ENCODE measurements at regions not wholly inside any gene's neighbourhood (a gene's known extent, or its start where the extent isn't known, plus 50 kb on each side); places are given as distances from the start of the nearest gene placed in this dataset.

DNA sequence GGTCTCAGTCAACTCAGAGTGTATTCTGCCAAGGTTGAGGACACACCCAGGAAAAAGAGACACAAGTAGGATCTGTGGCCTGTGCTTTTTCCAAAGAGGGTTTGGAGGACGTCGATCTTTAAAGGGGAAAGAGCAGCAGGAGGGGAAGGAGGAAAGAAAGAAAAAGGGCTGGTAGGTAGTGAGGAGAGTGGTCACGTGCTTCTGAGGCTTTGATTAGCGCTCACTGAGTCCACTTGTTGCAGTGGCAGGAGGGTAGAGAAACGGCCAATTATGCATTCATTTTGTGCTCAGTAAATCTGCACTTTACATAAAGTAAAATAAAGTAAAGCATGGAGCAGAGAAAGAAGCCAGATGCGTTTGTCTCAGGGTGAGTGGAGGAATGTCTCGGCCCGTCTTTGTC, 126.0 kb upstream of the VSTM2B start:
- no peak for DNase-seq

DNA sequence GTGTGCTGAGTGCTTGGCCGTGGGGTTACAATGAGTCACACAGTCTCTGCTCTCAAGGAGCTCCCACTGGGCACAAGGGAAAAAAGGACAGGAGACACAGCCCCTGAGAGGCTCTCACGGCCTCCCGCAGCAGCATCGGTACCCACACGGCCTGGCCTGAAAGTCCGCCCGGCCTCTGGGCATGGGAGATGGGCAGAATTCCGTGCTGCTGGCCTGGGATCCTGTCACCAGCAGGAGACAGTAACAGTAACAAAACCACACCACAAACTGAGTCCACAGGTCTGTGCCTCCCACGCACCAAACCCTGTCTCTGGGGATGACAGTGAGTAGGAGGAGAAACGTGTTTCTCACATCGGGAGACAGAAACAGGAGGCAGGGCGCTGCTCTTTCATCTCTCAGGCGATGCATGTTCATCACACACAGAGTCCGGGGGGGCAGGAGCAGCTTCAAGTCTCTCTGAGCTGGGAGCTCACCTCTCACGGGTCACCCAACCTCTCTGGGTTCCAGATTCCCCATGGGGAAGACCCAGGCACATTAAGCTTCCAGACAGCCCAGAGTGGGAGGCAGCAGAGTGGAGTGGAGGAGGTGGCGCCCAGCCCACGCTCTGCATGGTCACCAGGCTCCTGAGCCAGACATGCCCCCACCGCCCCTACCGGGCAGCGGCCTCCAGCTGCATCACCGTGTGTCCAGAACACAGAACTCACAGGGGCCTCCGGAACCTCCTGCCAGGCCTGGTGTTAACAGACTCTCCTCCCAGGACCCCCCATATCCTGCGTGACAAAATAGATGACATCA, 124.7 kb upstream of the VSTM2B start:
- DNase-seq = no peak

DNA sequence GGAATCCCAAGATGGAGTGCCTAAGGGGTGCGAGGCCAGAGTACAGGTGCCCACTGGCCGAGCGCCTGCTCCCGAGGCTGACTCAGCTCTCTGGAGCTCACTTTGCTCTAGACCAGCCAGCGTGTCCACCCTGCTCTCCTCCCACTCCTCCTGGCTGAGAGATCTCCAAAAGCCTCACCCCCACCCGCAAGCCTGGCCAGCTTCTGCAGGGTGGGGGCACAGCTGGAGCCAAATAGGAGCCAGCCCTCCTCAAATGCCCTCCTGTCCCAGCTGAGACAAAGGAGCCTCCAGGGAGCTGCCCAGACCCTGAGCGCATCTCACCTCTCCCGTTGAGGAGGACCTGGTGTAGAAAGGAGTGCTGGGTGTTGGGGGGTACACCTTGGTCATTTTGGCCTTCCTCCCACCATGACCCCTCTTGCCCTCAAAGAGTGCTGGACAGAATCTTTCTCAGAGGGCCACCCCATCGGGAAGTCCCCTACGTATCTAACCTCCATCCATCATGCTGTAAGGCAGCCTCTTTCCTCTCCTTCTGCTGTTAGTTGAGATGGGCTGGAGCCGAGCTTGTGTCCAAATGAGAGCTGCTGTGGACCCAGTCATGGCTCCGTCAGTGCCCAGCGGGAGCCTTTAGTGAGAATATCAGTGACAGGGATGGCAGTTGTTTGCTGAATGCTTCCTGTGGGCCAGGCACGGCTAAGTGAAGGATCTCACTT, 123.9 kb upstream of the VSTM2B start:
- DNase-seq = no peak

DNA sequence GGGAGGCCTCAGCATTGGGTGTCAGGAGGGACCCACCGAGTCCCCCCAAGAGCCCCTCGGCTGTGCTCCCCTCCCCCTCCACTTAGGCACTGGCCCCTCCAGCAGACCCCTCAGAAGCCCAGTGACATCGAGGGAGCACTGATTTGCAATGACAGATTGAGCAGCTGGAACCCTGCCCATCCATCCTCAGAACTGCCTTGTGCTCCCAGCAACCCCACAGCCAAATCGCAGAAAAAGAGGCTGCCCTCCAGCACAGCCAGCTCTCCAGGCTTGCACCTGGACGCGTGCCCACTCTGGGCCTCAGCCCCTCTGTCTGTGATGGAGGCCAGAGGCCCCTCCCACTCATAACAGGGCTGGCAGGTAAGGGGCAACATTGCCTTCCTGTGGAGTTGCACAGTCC, 123.2 kb upstream of the VSTM2B start:
- DNase-seq = peak in 1 of 14 donors; percentile 12

DNA sequence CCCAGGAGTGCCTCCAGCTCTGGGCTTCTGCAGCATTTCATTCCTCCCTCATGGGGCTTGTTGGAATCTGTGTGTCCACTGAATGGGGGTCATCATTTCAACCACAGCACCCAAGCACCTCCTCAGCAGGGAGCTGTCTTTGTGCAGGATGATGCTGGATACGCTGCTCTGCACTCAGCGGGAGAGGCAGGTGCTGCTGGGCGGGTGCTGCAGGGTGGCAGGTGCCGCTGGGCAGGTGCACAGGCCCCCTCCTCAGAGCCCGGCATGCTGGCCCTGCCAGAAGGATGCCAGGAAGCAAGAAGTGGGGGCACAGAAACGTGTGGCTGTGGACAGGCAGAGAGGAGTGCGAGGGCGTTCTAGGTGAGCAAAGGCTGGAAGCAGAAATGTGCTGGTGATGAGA, 121.8 kb upstream of the VSTM2B start:
- DNase-seq = no peak

DNA sequence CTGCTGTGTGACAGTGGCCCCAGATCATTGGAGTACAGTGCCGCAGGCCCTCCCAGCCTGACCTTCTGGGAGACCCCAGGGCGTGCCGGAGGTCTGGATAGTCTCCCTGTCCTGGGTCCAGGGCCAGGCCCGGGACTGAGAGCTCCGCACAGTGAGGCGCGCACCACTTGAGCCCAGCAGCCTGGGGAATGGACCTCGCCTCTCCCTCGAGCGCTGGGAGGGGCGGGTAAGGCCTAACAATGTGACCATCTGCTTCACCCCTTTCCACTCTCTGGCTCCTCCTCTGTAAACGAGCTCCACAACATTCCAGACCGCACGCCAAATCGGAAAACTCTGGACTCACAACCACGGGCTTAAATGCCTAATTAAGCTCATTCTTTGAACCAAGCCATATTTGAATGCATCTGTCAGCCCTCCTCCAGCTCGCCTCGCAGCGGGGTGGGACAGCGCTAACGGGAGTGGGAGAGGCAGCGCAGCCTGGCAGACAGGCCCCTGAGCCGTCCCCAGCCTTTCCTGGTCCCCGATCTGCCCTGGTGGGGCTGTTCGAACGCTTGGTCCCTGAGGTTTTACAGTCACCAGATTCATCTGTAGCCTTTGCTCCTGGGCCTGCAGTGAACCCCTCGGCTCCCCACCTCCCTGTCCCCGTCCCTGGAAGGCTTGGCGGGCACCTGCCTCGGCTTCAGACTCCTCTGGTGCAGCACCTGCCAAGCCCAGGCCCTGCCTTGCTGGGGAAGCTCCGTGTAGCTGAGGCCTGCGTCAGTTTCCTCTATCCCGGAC, 120.7 kb upstream of the VSTM2B start:
- DNase-seq = peak in 1 of 14 donors; percentile 72

DNA sequence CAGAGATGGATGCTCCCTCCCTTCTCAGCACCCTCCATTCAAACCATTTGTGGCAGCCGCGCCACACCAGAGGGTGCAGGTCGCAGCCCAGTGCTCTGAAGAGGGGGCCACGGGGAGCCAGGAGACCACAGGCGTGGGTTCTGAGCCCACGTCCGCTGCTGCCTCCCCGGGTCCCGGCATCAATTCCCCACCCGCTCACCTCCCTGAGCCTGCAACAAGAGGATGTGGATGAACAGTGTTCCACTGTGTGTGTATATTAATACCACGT, 120.1 kb upstream of the VSTM2B start:
- DNase-seq = no peak

DNA sequence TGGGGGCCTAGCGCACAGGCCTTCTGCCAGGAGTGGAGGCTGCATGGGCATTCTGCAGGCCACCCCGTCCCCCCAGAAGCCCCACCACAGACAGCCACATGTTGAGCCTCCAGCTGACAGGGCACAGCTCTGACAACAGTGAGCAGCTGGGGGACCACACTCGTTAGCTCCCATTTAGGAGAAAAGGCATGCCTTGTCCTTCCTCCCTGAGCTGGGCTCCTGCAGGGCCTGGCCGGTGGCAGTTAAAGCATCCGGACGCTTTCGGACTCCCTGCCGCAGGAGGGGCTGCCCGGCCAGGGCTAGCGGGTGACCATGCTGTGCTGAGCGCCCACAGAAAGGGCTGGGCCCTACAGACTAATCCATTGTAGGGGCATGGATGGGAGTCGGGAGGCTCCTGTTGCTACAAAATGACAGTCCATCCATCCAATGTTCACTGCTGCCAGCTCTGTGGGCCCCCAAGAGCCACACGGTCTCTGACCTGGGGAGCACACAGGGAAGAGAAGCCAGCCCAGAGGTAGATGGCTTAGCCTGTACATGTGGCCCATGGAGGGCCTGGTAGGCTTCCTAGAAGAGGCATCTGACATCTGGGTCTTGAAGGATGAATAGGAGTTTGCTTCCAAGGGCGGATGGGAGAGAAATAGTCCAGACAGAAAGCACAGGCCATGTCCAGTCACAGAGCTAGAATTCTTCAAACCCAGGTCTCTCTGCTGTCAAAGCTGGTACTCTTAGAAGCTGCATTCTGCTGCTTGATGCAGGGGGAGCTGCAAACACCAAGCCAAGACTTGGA, 116.5 kb upstream of the VSTM2B start:
- DNase-seq = no peak

DNA sequence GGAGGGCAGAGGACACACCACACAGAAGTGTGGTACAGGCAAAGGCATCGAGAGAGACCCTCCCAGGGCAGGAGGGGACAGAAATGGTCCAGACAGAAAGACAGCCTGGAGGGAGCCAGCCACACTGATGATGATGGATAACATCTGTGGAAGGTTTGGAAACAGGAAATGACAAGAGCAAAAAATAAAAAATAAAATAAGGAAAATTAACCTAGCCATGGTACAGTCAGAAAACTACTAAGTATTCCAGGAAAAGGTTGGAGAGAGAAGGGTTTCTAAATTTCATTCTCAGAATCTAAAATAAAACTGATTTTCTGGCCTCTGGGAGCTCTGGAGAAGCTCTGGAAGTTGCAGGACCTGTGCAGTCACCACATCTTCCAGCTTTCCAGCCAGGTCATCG, 115.2 kb upstream of the VSTM2B start:
- DNase-seq = no peak

DNA sequence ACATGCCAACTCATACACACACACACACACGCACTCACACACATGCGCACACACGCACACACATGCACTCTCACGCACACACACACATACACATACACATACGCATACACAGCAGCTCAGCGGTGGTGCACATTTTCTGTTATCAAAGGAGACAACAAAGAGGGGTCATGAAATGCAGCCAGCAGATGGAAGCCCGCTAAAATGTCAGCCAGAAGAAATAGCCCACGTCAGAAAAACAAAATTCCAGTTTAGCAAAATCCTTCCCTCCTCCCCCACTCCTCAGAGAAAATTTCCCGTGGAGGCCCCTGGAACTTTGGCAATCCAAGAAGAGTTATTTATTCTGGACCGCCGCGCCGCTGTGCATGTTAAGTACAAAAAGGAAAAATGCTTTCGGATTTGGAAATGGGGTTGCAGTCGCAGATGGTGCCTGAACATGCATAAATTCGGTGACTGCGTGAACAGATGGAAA, 114.6 kb upstream of the VSTM2B start:
- DNase-seq = peak in 1 of 14 donors; percentile 82

DNA sequence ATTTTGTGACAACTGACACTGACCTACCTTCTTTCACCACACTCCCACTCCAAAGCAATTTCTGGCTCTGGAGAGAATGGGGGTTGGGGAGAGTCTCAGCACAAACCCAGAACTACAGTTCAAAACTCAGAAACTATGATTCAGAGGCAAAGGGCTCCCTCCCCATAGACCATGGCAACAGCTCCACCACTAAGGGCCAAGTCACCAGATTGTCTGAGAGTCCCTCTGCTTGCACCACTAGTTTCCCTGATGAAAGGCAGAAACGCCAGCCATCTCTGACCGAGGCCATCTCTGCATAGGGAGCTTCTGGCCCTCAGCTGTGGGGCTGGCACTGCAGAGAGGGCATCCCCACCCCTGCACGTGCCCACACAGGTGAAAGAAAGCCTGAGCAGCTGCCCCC, 112.4 kb upstream of the VSTM2B start:
- peak in 1 of 14 donors; percentile 88 for DNase-seq

DNA sequence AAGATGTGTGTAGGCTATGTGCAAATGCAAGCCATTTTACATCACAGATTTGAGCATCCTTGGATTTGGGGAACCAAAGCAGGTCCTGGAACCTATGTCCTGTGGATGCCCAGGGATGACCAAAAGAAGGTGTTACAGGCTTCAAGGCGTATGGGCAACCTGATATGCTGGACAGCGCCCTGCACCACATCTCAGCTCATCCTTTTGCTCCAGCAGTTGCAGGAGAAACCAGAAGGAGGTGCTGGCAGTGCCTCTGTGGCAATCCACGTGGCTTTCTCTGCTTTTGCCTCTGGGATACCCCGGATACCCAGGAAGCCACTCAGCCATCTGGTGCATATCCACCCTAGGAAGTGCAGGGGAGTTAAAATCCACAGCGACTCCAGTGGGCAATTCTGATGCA, 110.3 kb upstream of the VSTM2B start:
- DNase-seq = no peak

DNA sequence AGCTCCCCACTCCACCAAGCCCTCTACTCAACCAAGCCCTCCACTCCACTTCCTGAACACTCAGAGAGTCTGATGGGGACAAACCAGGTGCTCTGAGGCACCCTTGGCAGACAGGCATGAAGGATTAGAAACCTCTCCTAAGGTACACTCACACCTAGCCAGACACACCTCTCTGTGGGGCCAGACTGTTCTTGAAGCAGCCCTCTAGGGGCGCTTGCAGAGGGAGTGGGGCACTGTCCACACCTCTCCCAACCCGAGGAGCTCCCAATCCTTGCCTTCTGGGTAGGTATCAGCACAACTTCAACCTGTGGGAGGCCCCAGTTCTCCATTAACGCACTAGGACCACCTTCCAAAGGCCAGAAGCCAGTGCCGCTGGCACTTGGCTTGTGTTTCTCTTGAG, 108.7 kb upstream of the VSTM2B start:
- no peak for DNase-seq

DNA sequence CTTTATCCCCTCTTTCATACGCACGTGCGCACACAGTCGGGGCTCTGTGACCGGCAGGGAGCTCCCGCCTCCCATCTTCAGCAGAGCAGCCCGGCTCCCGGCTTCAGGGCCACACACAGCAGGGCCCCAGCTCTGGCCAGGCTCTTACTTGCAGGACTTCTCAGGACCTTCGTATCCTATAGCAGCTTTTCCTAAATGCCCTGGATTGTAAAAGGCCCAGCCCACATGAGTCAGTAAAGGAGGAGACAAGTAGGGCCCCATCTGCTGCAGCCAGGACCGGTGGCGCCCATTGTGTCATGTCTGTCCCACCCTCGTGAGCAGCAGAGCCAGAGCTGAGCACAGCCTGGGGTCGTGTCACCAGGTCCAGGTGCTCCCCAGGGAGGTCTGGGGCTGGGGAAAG, 107.6 kb upstream of the VSTM2B start:
- no peak for DNase-seq

DNA sequence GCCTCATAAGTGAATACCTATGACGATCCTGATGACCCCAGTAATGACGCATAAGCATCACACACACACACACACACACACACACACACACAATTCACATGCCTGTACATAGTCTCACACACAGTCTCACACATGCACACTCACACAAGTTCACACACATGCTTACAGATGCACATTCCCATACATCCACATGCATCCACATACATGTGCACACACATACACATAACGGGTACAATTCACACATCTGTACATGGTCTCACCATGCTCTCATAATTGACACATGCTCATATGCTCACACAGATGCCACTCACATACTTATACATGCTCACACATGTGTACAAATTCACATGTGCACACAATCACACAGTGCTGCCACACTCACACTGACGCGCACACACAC, 105.7 kb upstream of the VSTM2B start:
- DNase-seq = no peak

DNA sequence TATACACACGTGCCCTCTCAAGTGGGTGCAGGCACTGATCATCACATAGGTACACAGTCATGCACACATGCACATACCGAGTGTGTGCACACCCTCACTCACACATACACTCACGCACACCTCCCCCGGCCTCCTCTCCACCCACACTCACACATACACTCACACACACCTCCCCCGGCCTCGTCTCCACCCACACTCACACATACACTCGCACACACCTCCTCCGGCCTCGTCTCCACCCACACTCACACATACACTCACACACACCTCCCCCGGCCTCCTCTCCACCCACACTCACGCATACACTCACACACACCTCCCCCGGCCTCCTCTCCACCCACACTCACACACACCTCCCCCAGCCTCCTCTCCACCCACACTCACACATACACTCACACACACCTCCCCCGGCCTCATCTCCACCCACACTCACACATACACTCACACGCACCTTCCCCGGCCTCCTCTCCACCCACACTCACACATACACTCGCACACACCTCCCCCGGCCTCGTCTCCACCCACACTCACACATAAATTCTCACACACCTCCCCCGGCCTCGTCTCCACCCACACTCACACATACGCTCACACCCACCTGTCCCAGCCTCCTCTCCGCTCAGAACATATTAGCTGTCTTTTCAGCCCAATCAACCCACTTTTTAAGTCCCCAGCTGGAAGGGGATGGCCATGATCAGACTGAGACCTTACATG, 105.2 kb upstream of the VSTM2B start:
- no peak for DNase-seq

DNA sequence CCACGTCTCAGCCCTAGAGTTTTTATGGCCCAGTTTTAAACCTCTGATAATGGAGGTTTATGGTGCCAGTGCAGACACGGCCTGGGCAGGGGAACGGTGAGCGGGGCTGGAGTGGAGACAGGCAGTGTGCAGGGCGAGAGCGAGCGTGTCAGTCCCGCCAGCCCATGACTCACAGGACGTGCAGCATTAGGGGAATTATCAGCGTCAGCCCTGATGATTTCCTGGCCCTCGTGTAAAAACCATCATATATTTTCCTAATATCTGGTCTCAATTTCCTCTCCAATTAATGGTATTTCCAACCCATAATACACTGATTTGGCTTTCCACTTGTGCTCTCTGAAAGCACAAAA, 104.6 kb upstream of the VSTM2B start:
- no peak for DNase-seq

DNA sequence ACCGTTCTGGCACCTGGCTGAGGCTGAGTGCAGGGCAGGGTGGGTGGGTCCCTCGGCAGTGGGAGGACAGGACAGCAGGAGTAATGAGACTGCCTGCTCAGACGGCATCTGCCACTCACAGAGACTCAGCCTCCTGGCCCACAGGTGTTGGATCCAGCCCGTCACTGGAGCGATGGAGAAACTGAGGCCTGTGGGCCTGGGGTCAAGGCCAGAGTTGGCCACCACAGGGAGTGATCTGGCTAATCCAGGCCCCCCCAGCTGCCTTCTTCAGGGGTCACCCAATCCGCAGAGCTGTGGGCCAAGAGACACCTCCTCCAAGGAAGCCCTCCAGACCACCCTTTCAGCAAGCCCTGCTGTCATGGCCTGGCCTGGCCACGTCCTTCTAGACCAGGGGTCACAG, 103.7 kb upstream of the VSTM2B start:
- DNase-seq = no peak

DNA sequence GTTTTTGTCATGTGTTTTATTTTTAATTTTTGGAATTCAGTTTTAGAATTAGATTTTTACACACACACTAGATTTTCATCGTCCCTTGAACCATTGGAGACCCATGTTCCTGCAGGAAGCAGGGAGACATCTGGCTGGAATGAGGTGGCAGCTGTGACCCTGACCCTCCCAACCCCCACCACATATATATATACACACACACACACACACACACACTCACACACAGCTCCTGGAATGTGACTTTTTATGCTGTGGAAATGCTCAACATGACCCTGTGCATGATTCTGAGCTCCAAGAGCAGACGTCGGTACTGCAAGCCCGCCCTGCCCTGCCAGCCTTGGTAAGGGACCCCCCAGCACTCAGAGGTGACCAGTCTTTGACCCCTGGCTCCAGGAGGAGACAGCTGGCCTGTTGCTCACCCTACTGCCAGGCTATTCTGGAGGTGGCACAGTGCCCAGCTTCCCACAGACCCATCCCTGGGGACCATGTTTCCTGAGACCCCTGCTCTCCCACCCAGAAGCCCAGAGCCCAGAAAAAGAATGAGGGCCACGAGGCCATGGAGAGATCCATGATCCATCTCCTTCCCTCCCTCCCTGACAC, 103.2 kb upstream of the VSTM2B start:
- no peak for DNase-seq

DNA sequence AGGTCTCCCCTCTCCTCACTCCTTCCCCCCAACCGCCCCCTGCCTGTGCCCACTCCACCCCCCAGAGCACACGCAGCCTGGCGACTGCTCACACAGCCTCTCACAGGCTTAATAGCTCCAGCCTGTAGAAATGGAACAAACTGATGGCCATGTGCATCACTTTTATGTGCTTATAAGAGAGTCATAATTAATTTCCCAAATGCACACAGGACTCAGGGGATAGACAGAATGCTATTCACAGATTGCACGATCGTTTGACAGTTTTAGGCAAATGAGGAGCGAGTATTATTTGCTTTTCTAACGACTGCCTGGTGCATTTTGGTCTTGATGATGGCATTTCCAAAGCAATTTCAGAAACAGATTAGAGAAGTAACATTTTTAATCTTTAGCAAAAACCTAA, 97.7 kb upstream of the VSTM2B start:
- no peak for DNase-seq

DNA sequence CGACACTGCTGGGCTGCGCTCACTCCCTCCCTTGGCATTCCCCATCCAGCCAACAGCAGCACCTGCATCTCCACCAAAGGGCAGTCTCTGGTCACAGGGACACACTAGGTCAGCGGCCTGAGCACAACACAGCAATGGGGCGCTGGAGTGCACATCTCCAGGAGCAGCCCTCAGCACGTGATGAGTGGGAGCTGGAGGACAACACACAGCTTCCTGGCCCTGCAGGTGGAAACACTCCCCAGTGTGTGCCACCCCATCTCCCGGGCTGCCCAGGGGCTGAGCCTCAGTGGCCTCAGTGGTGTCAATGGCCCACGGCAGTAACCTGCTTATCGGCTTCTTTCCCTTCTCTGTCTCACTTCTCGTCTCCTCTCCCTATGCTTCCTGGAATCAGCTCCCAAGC, 96.8 kb upstream of the VSTM2B start:
- DNase-seq = no peak

DNA sequence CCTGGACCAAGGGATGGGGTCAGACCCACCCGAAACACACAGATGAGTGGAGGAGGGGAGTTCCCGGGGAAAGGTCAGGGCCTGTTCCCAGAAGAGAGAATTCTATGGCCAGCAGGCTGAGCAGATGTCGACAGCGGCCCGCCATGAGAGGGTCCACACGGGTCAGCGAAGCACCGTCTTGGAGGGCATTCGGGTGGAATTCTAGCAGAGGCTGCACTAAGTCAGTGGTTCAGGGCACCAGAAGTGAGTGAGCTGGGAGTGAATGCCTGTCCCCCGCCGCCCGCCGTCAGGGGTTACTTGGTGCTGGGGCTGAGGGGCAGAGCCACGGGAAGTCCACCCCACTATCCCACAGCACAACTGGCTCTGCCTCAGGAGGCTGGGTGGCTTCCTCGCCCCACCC, 96.2 kb upstream of the VSTM2B start:
- no peak for DNase-seq

Data from C1 segment of cervical spinal cord (tissue), 14 donors.